CD14-positive monocyte (primary cell): ENCODE measurements at regions not wholly inside any gene's neighbourhood (a gene's known extent, or its start where the extent isn't known, plus 50 kb on each side); places are given as distances from the start of the nearest gene placed in this dataset.

Experiments used
- DNase-seq, 3 donors: peaks; one replicate each; pipeline ENCODE4 v3.0.0-alpha.2; 2011 to 2022
- H2AFZ ChIP-seq: 2 replicates; pipeline ENCODE4 v1.6.0; 2012; ENCODE audit warnings: mild to moderate bottlenecking, low read depth, low read length, inconsistent platforms; ENCODE audit not compliant: insufficient read depth, poor library complexity, severe bottlenecking
- H3K27ac ChIP-seq, 2 donors: 1 replicate in 1 of 2; 2 replicates in 1 of 2; pipeline ENCODE4 v1.5.1; 2012 to 2013; ENCODE audit warnings: low read length in 2 of 2, control low read depth in 1 of 2, inconsistent platforms in 1 of 2, low read depth in 1 of 2, mild to moderate bottlenecking in 1 of 2
- H3K27me3 ChIP-seq, 2 donors: one replicate each; pipeline versions ENCODE4 v1.6.0 to v1.6.1; 2011 to 2013; ENCODE audit warnings: low read length in 2 of 2; ENCODE audit not compliant: control insufficient read depth in 2 of 2, insufficient read depth in 2 of 2
- H3K36me3 ChIP-seq, 2 donors: replicated peaks in 1 of 2; 1 replicate in 1 of 2; 2 replicates in 1 of 2; pipeline versions ENCODE4 v1.5.1 to v1.6.1; 2012 to 2013; ENCODE audit warnings: low read length in 2 of 2, control low read depth in 1 of 2, inconsistent platforms in 1 of 2, mild to moderate bottlenecking in 1 of 2; ENCODE audit not compliant: insufficient read depth in 2 of 2, control insufficient read depth in 1 of 2
- H3K4me1 ChIP-seq, 2 donors: 1 replicate in 1 of 2; 2 replicates in 1 of 2; pipeline versions ENCODE4 v1.5.1 to v1.6.1; 2012 to 2013; ENCODE audit warnings: low read length in 2 of 2, control low read depth in 1 of 2, inconsistent platforms in 1 of 2, mild to moderate bottlenecking in 1 of 2, moderate library complexity in 1 of 2; ENCODE audit not compliant: insufficient read depth in 2 of 2, control insufficient read depth in 1 of 2
- H3K4me2 ChIP-seq: replicated peaks from 2 replicates; pipeline ENCODE3; 2012; ENCODE audit warnings: low read length, moderate library complexity, mild to moderate bottlenecking; ENCODE audit not compliant: poor library complexity, severe bottlenecking; ENCODE audit errors: extremely low read depth
- H3K4me3 ChIP-seq, 3 experiments: fragments of 200-600 bp in 1 of 3; sonication (generic) in 1 of 3; replicated peaks in 1 of 3; 1 replicate in 2 of 3; 2 replicates in 1 of 3; pipeline ENCODE4 v1.5.1; 2011 to 2013; ENCODE audit warnings: low read length in 3 of 3, mild to moderate bottlenecking in 3 of 3, control low read depth in 2 of 3, low read depth in 2 of 3, inconsistent platforms in 1 of 3, moderate library complexity in 1 of 3
- H3K79me2 ChIP-seq: 2 replicates; pipeline ENCODE4 v1.6.0; 2012; ENCODE audit warnings: mild to moderate bottlenecking, control low read depth, inconsistent platforms, low read length, moderate library complexity; ENCODE audit not compliant: insufficient read depth
- H3K9ac ChIP-seq: 2 replicates; pipeline ENCODE4 v1.6.0; 2017; ENCODE audit warnings: low read length, mild to moderate bottlenecking; ENCODE audit not compliant: insufficient read depth, poor library complexity, severe bottlenecking
- H3K9me3 ChIP-seq, 2 donors: replicated peaks in 1 of 2; 1 replicate in 1 of 2; 2 replicates in 1 of 2; pipeline versions ENCODE4 v1.5.1 to v1.6.1; 2012 to 2013; ENCODE audit warnings: low read length in 2 of 2, control low read depth in 1 of 2; ENCODE audit not compliant: control insufficient read depth in 1 of 2, insufficient read depth in 1 of 2
- H4K20me1 ChIP-seq: 2 replicates; pipeline ENCODE4 v1.6.0; 2012; ENCODE audit warnings: mild to moderate bottlenecking, low read length, control low read depth, moderate library complexity; ENCODE audit not compliant: insufficient read depth
- H3K27ac Mint-ChIP-seq, 7 donors: one replicate each; pipeline ENCODE4 v1.8.0; 2020; ENCODE audit warnings: mild to moderate bottlenecking in 7 of 7, mixed read lengths in 7 of 7, moderate library complexity in 6 of 7, inconsistent platforms in 2 of 7
- H3K27me3 Mint-ChIP-seq, 3 donors: one replicate each; pipeline ENCODE4 v1.8.0; 2021 to 2022; ENCODE audit warnings: low read depth in 3 of 3, mild to moderate bottlenecking in 3 of 3, mixed read lengths in 3 of 3, moderate library complexity in 3 of 3, inconsistent platforms in 1 of 3
- H3K36me3 Mint-ChIP-seq, 2 donors: one replicate each; pipeline ENCODE4 v1.8.0; 2020; ENCODE audit warnings: mixed read lengths in 2 of 2, inconsistent platforms in 1 of 2, mild to moderate bottlenecking in 1 of 2
- H3K4me1 Mint-ChIP-seq: one replicate; pipeline ENCODE4 v1.8.0; 2020; ENCODE audit warnings: mild to moderate bottlenecking, mixed read lengths
- H3K4me3 Mint-ChIP-seq, 2 donors: one replicate each; pipeline ENCODE4 v1.8.0; 2020; ENCODE audit warnings: mild to moderate bottlenecking in 2 of 2, mixed read lengths in 2 of 2, moderate library complexity in 1 of 2
- H3K9me3 Mint-ChIP-seq, 7 donors: one replicate each; pipeline ENCODE4 v1.8.0; 2020 to 2022; ENCODE audit warnings: mixed read lengths in 7 of 7, mild to moderate bottlenecking in 6 of 7, moderate library complexity in 6 of 7, inconsistent platforms in 2 of 7
- WGBS: methylation state at CpG from one replicate; pipeline ENCODE4 v1.1.5; 2013; ENCODE audit warnings: missing lambda C conversion rate; ENCODE audit not compliant: insufficient coverage; 5-methylcytosine and 5-hydroxymethylcytosine counted together
- intact Hi-C, 2 donors: fragments of 100-400 bp; cut with micrococcal nuclease; formaldehyde crosslinking; loops; one replicate each; pipeline versions ENCODE4 v1.15.0 to v1.15.1; 2023
- TF ChIP-seq, protein P1 (sequence below): fragments of 200-600 bp; IDR thresholded peaks from one replicate; pipeline ENCODE4 v1.8.0; 2022; ENCODE audit warnings: antibody characterized with exemption, mild to moderate bottlenecking

GRCh38 chr11:134510233-134511040, 98.4 kb upstream of the B3GAT1 start:
- H3K4me2 ChIP-seq, result no peak overlapping the region
- H2AFZ ChIP-seq, result no peak overlapping the region
- H3K27ac ChIP-seq, result no peak overlapping the region
- WGBS, result 81% methylated on average over 7 of the region's 22 CpGs
- TF ChIP-seq, protein P1, sequence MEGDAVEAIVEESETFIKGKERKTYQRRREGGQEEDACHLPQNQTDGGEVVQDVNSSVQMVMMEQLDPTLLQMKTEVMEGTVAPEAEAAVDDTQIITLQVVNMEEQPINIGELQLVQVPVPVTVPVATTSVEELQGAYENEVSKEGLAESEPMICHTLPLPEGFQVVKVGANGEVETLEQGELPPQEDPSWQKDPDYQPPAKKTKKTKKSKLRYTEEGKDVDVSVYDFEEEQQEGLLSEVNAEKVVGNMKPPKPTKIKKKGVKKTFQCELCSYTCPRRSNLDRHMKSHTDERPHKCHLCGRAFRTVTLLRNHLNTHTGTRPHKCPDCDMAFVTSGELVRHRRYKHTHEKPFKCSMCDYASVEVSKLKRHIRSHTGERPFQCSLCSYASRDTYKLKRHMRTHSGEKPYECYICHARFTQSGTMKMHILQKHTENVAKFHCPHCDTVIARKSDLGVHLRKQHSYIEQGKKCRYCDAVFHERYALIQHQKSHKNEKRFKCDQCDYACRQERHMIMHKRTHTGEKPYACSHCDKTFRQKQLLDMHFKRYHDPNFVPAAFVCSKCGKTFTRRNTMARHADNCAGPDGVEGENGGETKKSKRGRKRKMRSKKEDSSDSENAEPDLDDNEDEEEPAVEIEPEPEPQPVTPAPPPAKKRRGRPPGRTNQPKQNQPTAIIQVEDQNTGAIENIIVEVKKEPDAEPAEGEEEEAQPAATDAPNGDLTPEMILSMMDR, result no peak
- no peaks in the 10 kb centered on the region for H3K4me1 Mint-ChIP-seq
- no peaks in the 10 kb centered on the region for H3K79me2 ChIP-seq
- H3K27me3 ChIP-seq, result no peaks in the 10 kb centered on the region
- H3K9me3 ChIP-seq, result no peaks in the 10 kb centered on the region
- H3K36me3 Mint-ChIP-seq, result no peaks in the 10 kb centered on the region
- H4K20me1 ChIP-seq, result no peaks in the 10 kb centered on the region
- H3K36me3 ChIP-seq, result no peaks in the 10 kb centered on the region
- H3K4me3 ChIP-seq, result no peak overlapping the region
- no peak for DNase-seq
- H3K9ac ChIP-seq, result no peak overlapping the region
- no peak overlapping the region for H3K27ac Mint-ChIP-seq
- no peaks in the 10 kb centered on the region for H3K4me1 ChIP-seq
- intact Hi-C loops, result no loop called here
- peaks cover 0 to 13% (median 4%) of the 10 kb centered on the region in 3 donors for H3K27me3 Mint-ChIP-seq
- no peaks in the 10 kb centered on the region for H3K9me3 Mint-ChIP-seq
- no peak overlapping the region for H3K4me3 Mint-ChIP-seq

- no peak overlapping the region for H3K27ac ChIP-seq
- intact Hi-C loops, result no loop called here
- TF ChIP-seq, protein P1, result no peak
- no peaks in the 10 kb centered on the region for H3K9me3 ChIP-seq
- H4K20me1 ChIP-seq, result no peaks in the 10 kb centered on the region
- H3K4me1 ChIP-seq, result no peaks in the 10 kb centered on the region
- Mint-ChIP-seq H3K9me3 (no peaks in the 10 kb centered on the region), H3K4me1 (no peaks in the 10 kb centered on the region), H3K27me3 (peaks cover 0 to 11% (median 4%) of the 10 kb centered on the region in 3 donors), H3K36me3 (no peaks in the 10 kb centered on the region), H3K27ac (no peak overlapping the region), H3K4me3 (no peak overlapping the region)
- no peak overlapping the region for H3K4me3 ChIP-seq
- H3K9ac ChIP-seq, result no peak overlapping the region
- no peaks in the 10 kb centered on the region for H3K36me3 ChIP-seq
- no peak overlapping the region for H3K4me2 ChIP-seq
- H3K27me3 ChIP-seq, result no peaks in the 10 kb centered on the region
- 83% methylated on average over 15 of the region's 20 CpGs for WGBS
- no peak for DNase-seq
- no peaks in the 10 kb centered on the region for H3K79me2 ChIP-seq
- H2AFZ ChIP-seq, result no peak overlapping the region
These were observed 97.6 kb upstream of the B3GAT1 start for GRCh38 chr11:134509381-134510232.
